Nephron (organoid): ENCODE measurements at regions not wholly inside any gene's neighbourhood (a gene's known extent, or its start where the extent isn't known, plus 50 kb on each side); places are given as distances from the start of the nearest gene placed in this dataset.

Experiments
- H3K27ac Mint-ChIP-seq, 3 experiments: 2 replicates each; pipeline ENCODE4 v1.8.0; 2020; ENCODE audit warnings: mixed read lengths in 3 of 3, mild to moderate bottlenecking in 2 of 3, moderate library complexity in 1 of 3
- H3K27me3 Mint-ChIP-seq: 2 replicates; pipeline ENCODE4 v1.8.0; 2021; ENCODE audit warnings: low read depth, mild to moderate bottlenecking, moderate library complexity, mixed read lengths
- H3K36me3 Mint-ChIP-seq: 2 replicates; pipeline ENCODE4 v1.8.0; 2020; ENCODE audit warnings: low read depth, mixed read lengths
- H3K4me1 Mint-ChIP-seq: 2 replicates; pipeline ENCODE4 v1.8.0; 2020; ENCODE audit warnings: mixed read lengths
- H3K4me3 Mint-ChIP-seq, 3 experiments: 2 replicates each; pipeline ENCODE4 v1.8.0; 2020; ENCODE audit warnings: mild to moderate bottlenecking in 3 of 3, mixed read lengths in 3 of 3, moderate library complexity in 2 of 3
- H3K9me3 Mint-ChIP-seq: 2 replicates; pipeline ENCODE4 v1.8.0; 2020; ENCODE audit warnings: mixed read lengths
- TF ChIP-seq, protein P1 (sequence below), 3 experiments: fragments of 200-600 bp; sonication (generic); IDR thresholded peaks; one replicate each; pipeline ENCODE4 v1.5.0; 2021; ENCODE audit warnings: antibody characterized with exemption in 3 of 3; ENCODE audit not compliant: unreplicated experiment in 3 of 3

DNA sequence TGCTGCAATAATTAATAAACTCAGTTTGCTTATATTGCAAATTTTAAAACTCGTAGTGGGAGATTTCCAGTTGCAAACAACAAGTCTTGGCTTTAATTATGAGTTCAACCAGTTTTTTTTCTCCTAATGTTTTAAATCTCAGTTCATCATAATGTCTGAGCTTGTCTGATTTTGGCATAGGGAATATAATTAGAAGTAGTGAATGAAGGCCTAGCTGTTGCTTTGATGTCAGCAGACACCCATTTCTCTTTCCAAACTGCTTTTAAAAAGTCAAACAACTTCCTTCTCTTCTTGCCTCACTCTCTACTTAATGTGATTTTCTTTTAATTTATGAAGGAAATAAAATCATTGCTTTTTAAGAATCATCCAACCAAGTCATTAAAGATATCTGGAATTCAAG lies 1462.1 kb downstream of the DPP10 start:
- H3K4me1 Mint-ChIP-seq: no peaks in the 10 kb centered on the region

DNA sequence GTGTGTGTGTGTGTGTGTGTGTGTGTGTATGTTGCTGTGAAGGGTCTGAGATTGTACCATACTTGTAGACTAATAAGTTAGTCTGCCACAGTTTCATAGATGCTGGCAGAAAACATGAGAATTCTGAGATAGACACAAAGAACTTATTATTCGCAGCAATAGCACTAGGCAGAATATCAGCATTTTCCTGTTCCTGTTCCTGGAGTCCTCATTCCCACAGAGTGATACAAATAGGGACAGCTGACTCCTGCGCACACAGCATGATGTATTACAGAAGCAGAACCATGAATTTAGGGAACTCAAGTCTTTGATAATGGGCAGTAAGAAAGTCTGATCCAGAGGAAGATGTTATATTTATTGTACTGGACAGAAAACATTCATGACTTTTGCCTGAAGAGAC lies 1466.3 kb downstream of the DPP10 start:
- H3K9me3 Mint-ChIP-seq: no peaks in the 10 kb centered on the region
- no peaks in the 10 kb centered on the region for H3K27me3 Mint-ChIP-seq
- H3K36me3 Mint-ChIP-seq: no peaks in the 10 kb centered on the region
- H3K4me3 Mint-ChIP-seq: no peak overlapping the region
- no peaks in the 10 kb centered on the region for H3K4me1 Mint-ChIP-seq
- TF ChIP-seq, protein P1, sequence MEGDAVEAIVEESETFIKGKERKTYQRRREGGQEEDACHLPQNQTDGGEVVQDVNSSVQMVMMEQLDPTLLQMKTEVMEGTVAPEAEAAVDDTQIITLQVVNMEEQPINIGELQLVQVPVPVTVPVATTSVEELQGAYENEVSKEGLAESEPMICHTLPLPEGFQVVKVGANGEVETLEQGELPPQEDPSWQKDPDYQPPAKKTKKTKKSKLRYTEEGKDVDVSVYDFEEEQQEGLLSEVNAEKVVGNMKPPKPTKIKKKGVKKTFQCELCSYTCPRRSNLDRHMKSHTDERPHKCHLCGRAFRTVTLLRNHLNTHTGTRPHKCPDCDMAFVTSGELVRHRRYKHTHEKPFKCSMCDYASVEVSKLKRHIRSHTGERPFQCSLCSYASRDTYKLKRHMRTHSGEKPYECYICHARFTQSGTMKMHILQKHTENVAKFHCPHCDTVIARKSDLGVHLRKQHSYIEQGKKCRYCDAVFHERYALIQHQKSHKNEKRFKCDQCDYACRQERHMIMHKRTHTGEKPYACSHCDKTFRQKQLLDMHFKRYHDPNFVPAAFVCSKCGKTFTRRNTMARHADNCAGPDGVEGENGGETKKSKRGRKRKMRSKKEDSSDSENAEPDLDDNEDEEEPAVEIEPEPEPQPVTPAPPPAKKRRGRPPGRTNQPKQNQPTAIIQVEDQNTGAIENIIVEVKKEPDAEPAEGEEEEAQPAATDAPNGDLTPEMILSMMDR (IDR thresholded peaks at IDR 0.05; ENCODE audit: unreplicated experiment in 3 of 3): no peak
- no peak overlapping the region for H3K27ac Mint-ChIP-seq

More for the DNA sequence above, 1462.1 kb downstream of the DPP10 start:
- Mint-ChIP-seq H3K4me3 (no peak overlapping the region), H3K27ac (no peak overlapping the region), H3K27me3 (no peaks in the 10 kb centered on the region), H3K36me3 (no peaks in the 10 kb centered on the region), H3K9me3 (no peaks in the 10 kb centered on the region)
- TF ChIP-seq, protein P1 (IDR thresholded peaks at IDR 0.05; ENCODE audit: unreplicated experiment in 3 of 3): no peak

DNA sequence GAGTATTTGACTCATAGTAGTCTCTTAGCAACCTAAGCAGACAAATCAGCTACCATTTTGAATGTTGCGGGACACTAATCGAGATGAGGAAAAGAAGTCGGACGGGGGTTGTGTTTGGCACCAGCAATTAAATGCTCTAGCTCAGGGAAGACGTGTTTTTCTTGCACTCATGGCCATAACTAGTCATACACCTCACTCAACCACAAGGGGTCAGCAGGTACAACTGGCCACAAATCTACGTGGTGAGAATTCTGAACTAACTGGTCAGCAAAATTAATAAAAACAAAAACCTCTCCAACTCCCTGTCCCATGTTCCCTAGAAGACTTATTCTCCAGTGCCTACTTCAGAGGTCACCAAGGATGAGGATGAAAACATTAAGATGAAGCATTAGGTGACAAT lies 1467.8 kb downstream of the DPP10 start:
- no peak overlapping the region for H3K27ac Mint-ChIP-seq
- H3K36me3 Mint-ChIP-seq: no peaks in the 10 kb centered on the region
- no peaks in the 10 kb centered on the region for H3K4me1 Mint-ChIP-seq
- no peak overlapping the region for H3K4me3 Mint-ChIP-seq
- H3K27me3 Mint-ChIP-seq: no peaks in the 10 kb centered on the region
- TF ChIP-seq, protein P1 (IDR thresholded peaks at IDR 0.05; ENCODE audit: unreplicated experiment in 3 of 3): peak; percentile 27 to 44 (median 36)
- H3K9me3 Mint-ChIP-seq: no peaks in the 10 kb centered on the region

DNA sequence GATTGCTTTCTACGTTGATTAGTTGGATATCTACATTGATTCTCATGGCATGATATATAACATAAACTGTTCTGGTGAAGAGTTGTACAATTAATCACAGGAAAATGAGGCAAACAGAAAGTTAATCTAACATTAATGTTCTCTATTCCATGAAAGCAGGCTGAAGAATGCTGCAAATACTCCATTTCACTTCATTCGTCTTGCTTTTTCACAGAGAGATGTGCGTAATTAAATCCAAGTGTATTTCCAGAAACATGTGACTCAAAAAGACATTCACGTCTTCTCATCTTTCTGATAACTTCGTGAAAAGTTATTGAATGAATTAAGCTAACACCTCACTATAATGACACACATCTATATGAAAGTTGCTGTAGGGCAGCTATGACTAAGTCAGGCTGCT lies 1471.5 kb downstream of the DPP10 start:
- Mint-ChIP-seq H3K9me3 (no peaks in the 10 kb centered on the region), H3K36me3 (no peaks in the 10 kb centered on the region), H3K27ac (no peak overlapping the region), H3K4me1 (no peaks in the 10 kb centered on the region), H3K27me3 (no peaks in the 10 kb centered on the region), H3K4me3 (no peak overlapping the region)
- TF ChIP-seq, protein P1 (IDR thresholded peaks at IDR 0.05; ENCODE audit: unreplicated experiment in 3 of 3): no peak

DNA sequence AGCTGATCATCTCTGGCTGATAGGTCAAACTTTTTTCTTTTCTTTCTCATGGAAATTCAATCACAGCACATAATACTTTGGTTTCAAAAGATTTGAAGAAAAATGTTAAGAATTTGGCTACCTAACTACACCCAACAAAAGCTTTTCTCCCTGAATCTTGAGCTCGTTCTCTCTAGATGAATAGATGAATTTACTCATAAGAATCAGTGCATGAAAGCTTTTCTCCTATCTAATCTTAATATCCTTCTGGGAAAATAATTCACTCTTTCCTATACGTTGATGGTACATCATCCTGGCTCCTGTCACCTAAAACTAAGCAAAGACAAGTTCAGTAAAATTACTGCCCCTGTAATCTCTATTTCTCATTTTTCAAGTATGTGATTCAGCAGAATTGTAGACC lies 1479.1 kb downstream of the DPP10 start:
- Mint-ChIP-seq H3K4me1 (no peaks in the 10 kb centered on the region), H3K36me3 (no peaks in the 10 kb centered on the region), H3K27ac (no peak overlapping the region), H3K27me3 (no peaks in the 10 kb centered on the region), H3K4me3 (no peak overlapping the region), H3K9me3 (peaks cover 3% of the 10 kb centered on the region)
- TF ChIP-seq, protein P1 (IDR thresholded peaks at IDR 0.05; ENCODE audit: unreplicated experiment in 3 of 3): no peak

DNA sequence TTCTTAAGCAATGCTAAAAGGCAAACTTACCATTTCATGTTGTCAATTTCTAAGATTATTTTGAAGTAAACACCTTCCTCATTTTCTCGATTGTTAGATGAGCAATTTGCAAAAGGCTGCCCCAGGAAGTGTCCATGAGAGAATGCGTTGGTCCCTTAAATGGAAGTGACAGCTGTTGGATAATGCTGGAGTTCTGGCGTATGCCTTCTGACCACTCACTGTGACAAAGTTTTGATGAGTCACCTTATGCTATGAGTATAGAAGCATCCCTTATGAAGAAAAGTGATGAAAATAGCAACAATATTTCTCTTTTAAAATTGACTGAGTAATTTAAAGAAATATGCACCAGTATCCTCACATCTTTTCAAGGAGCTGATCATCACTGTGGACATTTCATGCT lies 1497.5 kb downstream of the DPP10 start:
- peaks cover 5% of the 10 kb centered on the region for H3K27me3 Mint-ChIP-seq
- TF ChIP-seq, protein P1 (IDR thresholded peaks at IDR 0.05; ENCODE audit: unreplicated experiment in 3 of 3): no peak
- H3K4me1 Mint-ChIP-seq: no peaks in the 10 kb centered on the region
- peaks cover 4% of the 10 kb centered on the region for H3K9me3 Mint-ChIP-seq
- no peaks in the 10 kb centered on the region for H3K36me3 Mint-ChIP-seq
- H3K4me3 Mint-ChIP-seq: no peak overlapping the region
- H3K27ac Mint-ChIP-seq: no peak overlapping the region
